HUES64 (cell line): ENCODE measurements at regions not wholly inside any gene's neighbourhood (a gene's known extent, or its start where the extent isn't known, plus 50 kb on each side); places are given as distances from the start of the nearest gene placed in this dataset.

Experiments
- H3K27ac ChIP-seq: 2 replicates; pipeline ENCODE4 v1.7.0; 2013; ENCODE audit warnings: low read depth, low read length, inconsistent platforms
- H3K27me3 ChIP-seq: 2 replicates; pipeline ENCODE4 v1.6.1; 2013; ENCODE audit warnings: mild to moderate bottlenecking, low read length; ENCODE audit not compliant: insufficient read depth
- H3K36me3 ChIP-seq: 2 replicates; pipeline ENCODE4 v1.6.1; 2013; ENCODE audit warnings: mild to moderate bottlenecking, low read length; ENCODE audit not compliant: insufficient read depth
- H3K4me1 ChIP-seq: 2 replicates; pipeline ENCODE4 v1.6.1; 2013; ENCODE audit warnings: mild to moderate bottlenecking, low read length, moderate library complexity; ENCODE audit not compliant: insufficient read depth
- H3K4me3 ChIP-seq: 2 replicates; pipeline ENCODE4 v1.5.1; 2013; ENCODE audit warnings: mild to moderate bottlenecking, low read length, moderate library complexity
- H3K9ac ChIP-seq: 2 replicates; pipeline ENCODE4 v1.6.1; 2013; ENCODE audit warnings: mild to moderate bottlenecking, low read depth, low read length
- H3K9me3 ChIP-seq: 2 replicates; pipeline ENCODE4 v1.6.1; 2013; ENCODE audit warnings: low read depth, low read length; ENCODE audit not compliant: insufficient read depth
- WGBS: fragments of 150-250, 120-280 bp; methylation state at CpG from one replicate; pipeline ENCODE4 v1.1.7; 2013; ENCODE audit warnings: missing lambda C conversion rate; 5-methylcytosine and 5-hydroxymethylcytosine counted together

DNA sequence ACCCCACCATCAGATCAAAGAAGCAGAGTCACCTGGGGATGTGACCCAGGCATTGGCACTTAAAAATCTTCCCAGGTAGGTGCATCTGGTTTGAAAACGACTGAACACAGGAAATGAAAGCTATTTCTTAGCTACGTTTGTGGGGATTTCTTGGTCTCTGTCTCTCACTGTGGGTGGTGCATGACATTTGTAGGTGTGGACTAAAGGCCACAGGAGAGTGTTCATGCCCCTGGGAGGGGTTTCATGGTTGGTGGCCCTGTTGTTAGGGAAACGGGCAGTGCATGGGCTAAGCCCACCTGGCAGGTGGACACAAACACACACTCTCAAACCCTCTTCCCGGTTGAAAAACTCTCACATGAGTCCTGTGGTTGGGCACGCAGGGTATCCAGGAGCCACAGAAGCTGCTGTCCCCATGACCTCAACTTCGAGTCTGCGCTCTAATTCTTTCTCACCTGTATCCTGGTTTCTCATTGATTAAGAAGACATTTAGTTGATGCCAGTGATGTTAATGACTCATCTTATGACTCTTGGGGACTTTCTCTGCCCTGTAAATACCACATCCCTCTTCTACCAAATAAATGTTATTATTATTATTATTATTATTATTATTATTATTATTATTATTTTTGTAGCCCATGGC is 119.4 kb downstream of the MRPS6 start:
- 97% methylated on average over 7 of the region's 7 CpGs for WGBS
- Histone ChIP-seq H3K36me3 (no peaks in the 10 kb centered on the region), H3K9ac (no peak overlapping the region), H3K4me1 (peaks cover 25% of the 10 kb centered on the region), H3K27ac (no peak overlapping the region), H3K4me3 (no peak overlapping the region), H3K9me3 (no peaks in the 10 kb centered on the region), H3K27me3 (no peaks in the 10 kb centered on the region)

DNA sequence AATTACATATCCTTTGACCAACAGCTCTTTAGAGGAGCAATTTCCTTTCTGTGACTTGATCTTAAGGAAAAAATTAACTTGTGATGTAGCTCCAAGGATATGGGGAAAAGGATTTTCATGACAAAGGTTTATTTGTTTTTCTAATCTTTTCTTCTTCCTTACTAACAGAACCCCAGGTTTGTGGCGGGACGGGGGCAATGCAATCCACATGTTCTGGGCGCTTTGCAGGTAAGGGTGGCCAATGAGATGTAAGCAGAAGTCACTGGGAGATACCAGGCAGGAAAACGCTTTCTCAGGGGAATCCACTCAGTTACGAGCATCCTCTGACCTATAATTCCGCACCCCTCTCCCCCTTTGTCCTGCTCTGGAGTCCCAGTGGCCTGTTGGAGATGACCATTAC is 122.0 kb downstream of the MRPS6 start:
- Histone ChIP-seq H3K9ac (no peak overlapping the region), H3K4me3 (no peak overlapping the region), H3K36me3 (no peaks in the 10 kb centered on the region), H3K27me3 (no peaks in the 10 kb centered on the region), H3K27ac (peak overlapping the region; percentile 42; the same call in 1 of the 2 replicates), H3K9me3 (no peaks in the 10 kb centered on the region), H3K4me1 (peaks cover 46% of the 10 kb centered on the region)
- WGBS, result 27% methylated on average over 5 of the region's 6 CpGs

DNA sequence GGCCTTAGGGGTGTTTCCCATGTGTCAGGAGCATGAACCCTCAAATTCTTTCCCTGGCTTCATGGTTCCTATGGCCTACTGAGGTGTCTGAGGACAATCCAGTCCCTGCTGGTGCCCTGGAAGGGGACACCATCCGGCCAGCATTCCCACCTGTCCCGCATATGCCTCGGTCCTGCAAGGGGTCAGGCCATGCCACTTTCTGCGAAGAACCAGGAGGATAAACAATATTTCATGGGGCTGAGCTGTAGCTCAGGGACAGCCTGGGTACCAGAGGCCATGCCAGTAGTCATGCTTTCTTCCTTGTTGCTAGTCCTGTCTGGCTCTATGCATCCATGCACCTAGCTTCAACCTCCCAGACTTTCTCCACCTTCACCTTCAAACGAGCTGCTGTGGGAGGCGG is 123.6 kb downstream of the MRPS6 start:
- H3K27ac ChIP-seq, result no peak overlapping the region
- peaks cover 53% of the 10 kb centered on the region for H3K4me1 ChIP-seq
- H3K9ac ChIP-seq, result no peak overlapping the region
- H3K36me3 ChIP-seq, result no peaks in the 10 kb centered on the region
- H3K27me3 ChIP-seq, result no peaks in the 10 kb centered on the region
- no peak overlapping the region for H3K4me3 ChIP-seq
- no peaks in the 10 kb centered on the region for H3K9me3 ChIP-seq
- 95% methylated on average over 4 of the region's 6 CpGs for WGBS

DNA sequence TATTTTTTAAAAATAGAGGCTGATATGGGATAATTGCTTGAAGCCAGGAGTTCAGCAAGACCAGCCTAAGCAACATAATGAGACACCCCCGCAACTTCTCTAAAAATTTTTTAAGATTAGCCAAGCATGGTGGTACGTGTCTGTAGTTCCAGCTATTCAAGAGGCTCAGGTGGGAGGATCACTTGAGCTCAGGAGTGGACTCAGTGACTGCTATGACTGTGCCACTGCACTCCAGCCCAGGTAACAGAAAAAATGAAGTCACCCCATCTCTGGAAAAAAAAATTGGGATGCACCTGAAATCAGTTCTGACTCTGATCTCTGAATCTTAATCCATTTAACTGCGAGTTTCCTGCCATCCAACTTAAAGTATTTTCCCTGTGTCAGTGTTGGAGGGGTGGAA is 124.2 kb downstream of the MRPS6 start:
- H3K4me3 ChIP-seq, result no peak overlapping the region
- H3K27me3 ChIP-seq, result no peaks in the 10 kb centered on the region
- H3K27ac ChIP-seq, result no peak overlapping the region
- over 99% methylated on average over 3 of the region's 3 CpGs for WGBS
- peaks cover 54% of the 10 kb centered on the region for H3K4me1 ChIP-seq
- H3K9ac ChIP-seq, result no peak overlapping the region
- no peaks in the 10 kb centered on the region for H3K36me3 ChIP-seq
- H3K9me3 ChIP-seq, result no peaks in the 10 kb centered on the region

DNA sequence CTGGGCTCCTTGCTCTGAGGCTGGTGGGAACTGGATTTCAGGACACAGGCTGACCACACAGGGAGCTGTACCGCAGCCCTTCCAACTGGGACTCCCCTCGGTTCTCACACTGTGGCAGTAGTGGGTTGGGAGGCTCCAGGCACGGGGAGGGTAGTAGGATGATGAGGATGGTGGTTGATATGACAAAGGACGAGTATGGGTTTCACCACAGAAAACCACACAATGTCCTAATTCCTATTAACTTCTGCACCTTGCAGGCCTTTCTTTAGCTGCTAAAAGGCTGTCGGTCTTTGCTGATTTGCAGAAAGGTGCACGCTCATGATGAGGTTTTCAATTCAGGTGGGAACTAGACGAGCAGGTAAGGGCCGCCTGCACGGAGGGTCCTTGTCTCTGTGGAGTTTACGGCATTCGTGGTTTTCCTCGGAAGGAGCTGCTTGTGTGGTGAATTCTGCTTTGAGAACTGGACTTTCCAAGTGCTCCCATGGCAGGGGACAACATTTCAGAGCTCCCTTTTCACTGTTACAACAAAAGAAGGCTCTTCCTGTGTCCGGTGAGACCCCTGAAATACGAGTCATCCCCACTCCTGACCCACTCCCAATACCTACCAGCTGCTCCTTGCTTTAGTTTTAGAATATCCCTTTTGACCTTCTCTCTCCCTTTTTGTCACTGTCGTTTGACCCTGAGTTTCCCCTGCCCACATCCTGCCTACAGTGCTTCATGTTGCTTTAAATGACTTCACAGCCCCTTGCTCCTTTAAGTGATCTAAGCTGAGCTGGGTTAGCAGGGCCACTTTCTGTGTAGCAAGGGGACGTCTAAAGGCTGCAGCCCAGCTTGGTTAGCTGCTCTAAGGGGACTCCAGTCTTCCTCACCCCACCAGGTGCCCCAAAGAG is 125.1 kb downstream of the MRPS6 start:
- H3K27me3 ChIP-seq, result no peaks in the 10 kb centered on the region
- H3K4me1 ChIP-seq, result peaks cover 62% of the 10 kb centered on the region
- no peak overlapping the region for H3K4me3 ChIP-seq
- no peaks in the 10 kb centered on the region for H3K9me3 ChIP-seq
- no peak overlapping the region for H3K27ac ChIP-seq
- WGBS, result 80% methylated on average over 16 of the region's 16 CpGs
- no peaks in the 10 kb centered on the region for H3K36me3 ChIP-seq
- no peak overlapping the region for H3K9ac ChIP-seq

DNA sequence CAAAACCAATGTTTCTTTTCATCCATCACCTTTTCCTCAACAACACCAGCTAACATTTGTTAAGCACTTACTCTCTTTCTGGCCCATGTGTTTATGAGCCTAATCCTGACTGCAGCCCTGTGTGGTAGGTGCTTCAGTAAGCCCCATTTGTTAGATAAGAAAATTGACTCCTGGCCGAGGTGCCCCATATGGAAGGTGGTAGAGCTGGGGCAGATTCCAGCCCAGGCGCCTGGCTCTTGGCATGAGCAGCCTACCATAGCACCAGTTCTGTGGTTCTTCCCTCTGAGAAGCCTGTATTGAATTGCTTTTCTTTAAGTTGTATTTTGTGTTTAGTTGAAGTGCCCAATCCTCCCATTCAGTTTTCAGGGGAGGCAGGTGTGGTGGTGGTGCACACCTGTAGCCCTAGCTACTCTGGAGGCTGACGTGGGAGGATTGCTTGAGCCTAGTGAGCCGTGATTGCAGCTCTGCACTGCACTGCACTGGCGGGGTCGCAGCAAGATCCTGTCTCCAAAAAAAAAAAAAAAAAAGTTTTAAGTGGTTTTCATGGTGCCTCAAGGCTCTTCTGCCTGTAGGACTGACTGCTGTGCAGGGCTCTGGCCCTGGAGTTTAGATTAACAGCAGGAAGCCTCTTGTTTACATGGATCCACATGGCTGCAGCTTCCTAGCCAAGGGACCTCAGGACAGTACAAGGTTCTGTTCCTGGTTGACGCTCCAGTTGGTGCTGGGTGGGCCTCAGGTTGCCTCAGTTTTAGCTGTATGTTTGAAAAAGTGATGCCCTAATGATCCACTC is 125.9 kb downstream of the MRPS6 start:
- Histone ChIP-seq H3K9ac (no peak overlapping the region), H3K4me3 (no peak overlapping the region), H3K9me3 (no peaks in the 10 kb centered on the region), H3K27me3 (no peaks in the 10 kb centered on the region), H3K36me3 (no peaks in the 10 kb centered on the region), H3K27ac (no peak overlapping the region), H3K4me1 (peaks cover 66% of the 10 kb centered on the region)
- 81% methylated on average over 7 of the region's 7 CpGs for WGBS

DNA sequence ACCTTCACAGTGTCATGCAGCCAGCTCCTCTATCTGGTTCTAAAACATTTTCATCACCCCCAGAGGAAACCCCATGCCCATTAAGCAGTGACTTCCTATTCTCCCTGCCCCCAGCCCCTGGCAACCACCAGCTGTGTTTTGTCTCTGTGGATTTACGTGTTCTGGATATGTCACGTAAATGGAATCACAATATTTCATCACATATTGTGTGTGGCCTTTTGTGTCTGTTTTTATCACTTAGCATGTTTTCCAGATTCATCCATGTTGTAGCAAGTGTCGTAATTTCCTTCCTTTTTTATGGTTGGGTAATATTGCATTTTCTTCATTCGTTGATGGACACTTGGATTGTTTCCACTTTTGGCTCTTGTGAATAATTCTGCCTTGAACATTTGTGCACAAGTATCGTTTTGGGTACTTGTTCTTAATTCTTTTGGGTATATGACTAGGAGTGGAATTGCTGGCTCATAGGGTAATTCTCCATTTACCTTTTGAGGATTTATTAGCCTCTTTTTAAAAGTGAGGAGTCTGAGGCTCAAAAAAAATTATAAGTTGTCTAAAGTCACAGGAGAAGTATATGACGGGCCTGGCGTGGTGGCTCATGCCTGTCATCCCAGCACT is 127.0 kb downstream of the MRPS6 start:
- no peaks in the 10 kb centered on the region for H3K9me3 ChIP-seq
- H3K9ac ChIP-seq, result no peak overlapping the region
- peaks cover 58% of the 10 kb centered on the region for H3K4me1 ChIP-seq
- H3K4me3 ChIP-seq, result no peak overlapping the region
- 94% methylated on average over 7 of the region's 7 CpGs for WGBS
- no peak overlapping the region for H3K27ac ChIP-seq
- no peaks in the 10 kb centered on the region for H3K36me3 ChIP-seq
- no peaks in the 10 kb centered on the region for H3K27me3 ChIP-seq

DNA sequence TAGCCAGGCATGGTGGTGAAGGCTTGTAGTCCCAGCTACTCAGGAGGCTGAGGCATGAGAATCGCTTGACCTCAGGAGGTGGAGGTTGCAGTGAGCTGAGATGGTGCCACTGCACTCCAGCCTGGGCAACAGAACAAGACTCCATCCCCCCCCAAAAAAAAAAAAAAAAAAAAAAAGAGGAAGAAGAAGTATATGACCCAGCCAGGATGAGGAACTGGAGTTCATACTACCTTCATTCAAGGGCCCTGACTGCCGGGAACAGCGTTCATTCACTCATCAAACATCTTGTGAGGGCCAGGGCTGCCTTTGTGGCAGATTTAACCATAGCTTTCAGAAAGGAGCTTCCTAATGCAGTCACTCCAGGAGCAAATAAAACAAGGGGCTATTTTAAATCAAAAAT is 127.6 kb downstream of the MRPS6 start:
- H3K4me1 ChIP-seq, result peaks cover 52% of the 10 kb centered on the region
- H3K36me3 ChIP-seq, result no peaks in the 10 kb centered on the region
- 86% methylated on average over 2 of the region's 3 CpGs for WGBS
- H3K9ac ChIP-seq, result no peak overlapping the region
- peak overlapping the region; percentile 68; the same call in 1 of the 2 replicates for H3K4me3 ChIP-seq
- no peaks in the 10 kb centered on the region for H3K27me3 ChIP-seq
- no peaks in the 10 kb centered on the region for H3K9me3 ChIP-seq
- no peak overlapping the region for H3K27ac ChIP-seq

DNA sequence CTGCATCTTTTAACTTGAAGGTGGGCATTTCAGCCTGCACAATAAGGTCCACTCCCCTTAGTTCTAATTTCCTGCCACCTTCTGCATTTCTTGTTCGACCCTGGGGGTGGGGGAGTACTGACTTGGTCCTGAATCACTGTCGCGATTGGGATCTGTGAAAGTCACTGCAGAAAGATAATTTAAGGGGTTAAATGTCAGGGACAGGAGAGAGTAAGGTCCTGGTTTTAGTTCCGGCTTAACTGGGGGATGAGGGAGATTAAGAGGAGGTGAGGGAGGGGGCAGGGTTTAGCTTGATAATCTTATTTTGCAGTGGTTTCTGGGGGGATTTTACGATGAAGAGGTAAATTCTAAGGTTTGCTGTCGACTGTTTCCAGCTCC is 128.1 kb downstream of the MRPS6 start:
- Histone ChIP-seq H3K9me3 (no peaks in the 10 kb centered on the region), H3K4me3 (peak overlapping the region; percentile 68)
- WGBS, result 2% methylated on average over 6 of the region's 6 CpGs

DNA sequence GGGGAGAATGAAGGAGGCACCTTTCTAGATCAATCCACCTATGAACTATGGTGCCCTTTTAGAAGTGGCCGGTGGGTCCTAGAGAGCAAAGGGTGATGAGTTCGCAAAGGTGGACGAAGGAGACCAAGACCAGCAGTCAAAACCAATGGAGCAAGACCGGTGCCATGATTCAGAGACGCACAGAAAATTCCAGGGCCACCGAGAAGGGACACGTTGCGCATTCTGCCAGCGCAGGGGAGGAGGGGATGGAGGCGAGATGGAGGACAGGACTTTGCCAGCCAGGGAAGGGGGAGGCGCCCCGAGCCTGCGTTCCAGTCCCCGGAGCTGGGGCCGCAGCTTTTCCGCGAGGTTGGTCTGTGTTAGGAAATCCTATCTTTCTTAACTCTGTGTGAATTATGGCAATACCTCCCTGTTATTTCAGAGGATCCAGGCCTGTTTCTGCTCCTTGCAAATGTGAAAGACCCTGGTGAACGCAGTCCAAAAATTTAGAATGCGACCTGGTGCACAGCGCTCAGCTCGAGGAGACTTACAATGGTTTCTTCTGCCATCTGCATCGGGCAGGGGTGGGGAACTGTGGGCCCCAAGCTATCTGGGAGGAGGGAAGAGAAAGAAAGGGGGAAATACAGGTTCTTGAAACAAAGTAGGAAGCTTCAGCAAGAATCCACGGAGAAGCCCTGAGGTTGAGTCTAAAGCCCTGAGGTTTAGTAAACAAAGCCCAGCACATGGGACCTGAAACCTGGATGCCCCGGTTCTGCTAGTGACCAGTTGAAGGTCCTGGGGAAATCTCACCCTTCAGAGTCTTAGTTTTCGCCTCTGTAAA is 129.4 kb downstream of the MRPS6 start:
- Histone ChIP-seq H3K4me1 (peaks cover 47% of the 10 kb centered on the region), H3K4me3 (peak overlapping the region; percentile 68), H3K9ac (peak overlapping the region; percentile 81), H3K9me3 (no peaks in the 10 kb centered on the region), H3K27ac (peak overlapping the region; percentile 3; the same call in 1 of the 2 replicates), H3K27me3 (no peaks in the 10 kb centered on the region), H3K36me3 (no peaks in the 10 kb centered on the region)
- 16% methylated on average over 25 of the region's 25 CpGs for WGBS

More for the DNA sequence above, 128.1 kb downstream of the MRPS6 start:
- peak overlapping the region; percentile 46; the same call in 1 of the 2 replicates for H3K27ac ChIP-seq
- H3K9ac ChIP-seq, result peak overlapping the region; percentile 81
- no peaks in the 10 kb centered on the region for H3K27me3 ChIP-seq
- H3K4me1 ChIP-seq, result peaks cover 48% of the 10 kb centered on the region
- no peaks in the 10 kb centered on the region for H3K36me3 ChIP-seq
